HG02642 (cell line): ENCODE measurements at regions not wholly inside any gene's neighbourhood (a gene's known extent, or its start where the extent isn't known, plus 50 kb on each side); places are given as distances from the start of the nearest gene placed in this dataset.

ENCODE experiments used
- ATAC-seq: cut with Tn5 transposase; IDR thresholded peaks from one replicate; pipeline ENCODE4 v1.9.1; 2021; ENCODE audit warnings: mild to moderate bottlenecking; ENCODE audit not compliant: unreplicated experiment, poor library complexity

DNA sequence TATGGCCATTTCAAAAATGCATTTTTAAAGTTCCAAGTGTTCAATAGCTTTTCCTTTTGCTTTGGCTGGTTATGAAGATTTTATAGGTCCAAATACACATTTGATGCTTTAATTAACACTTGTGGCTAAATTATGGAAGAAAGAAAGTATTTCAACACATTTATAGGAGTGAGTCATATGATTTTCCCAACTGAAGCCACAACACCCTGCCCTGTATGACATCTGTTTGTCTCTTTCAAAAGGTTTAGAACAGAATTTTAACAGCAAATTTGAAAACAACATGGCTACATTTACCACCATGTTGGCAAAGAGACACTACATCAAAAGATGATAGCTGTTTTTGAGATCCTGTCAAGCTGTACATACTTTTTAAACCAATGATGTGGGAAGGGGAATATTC is 99.4 kb downstream of the TMEM174 start:
- no peak for ATAC-seq

DNA sequence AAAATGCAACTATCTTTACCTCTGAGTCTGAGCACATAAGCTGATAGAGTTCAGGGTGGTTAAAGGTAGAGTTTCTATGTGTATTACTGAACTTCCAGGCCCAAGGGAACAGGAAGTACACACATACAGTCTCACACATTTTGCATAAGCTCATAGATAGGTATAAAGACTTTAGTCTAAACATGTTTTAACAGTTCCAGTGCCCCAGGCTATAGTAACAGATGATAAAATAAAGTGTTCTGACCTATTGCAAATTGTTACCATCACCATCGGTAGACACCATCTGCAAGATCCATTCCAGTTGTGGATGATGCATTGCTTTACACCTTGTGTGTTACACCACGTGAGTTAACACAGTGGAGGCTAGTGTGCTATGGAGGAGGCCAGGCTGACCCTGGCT is 95.8 kb downstream of the TMEM174 start:
- ATAC-seq, result no peak

DNA sequence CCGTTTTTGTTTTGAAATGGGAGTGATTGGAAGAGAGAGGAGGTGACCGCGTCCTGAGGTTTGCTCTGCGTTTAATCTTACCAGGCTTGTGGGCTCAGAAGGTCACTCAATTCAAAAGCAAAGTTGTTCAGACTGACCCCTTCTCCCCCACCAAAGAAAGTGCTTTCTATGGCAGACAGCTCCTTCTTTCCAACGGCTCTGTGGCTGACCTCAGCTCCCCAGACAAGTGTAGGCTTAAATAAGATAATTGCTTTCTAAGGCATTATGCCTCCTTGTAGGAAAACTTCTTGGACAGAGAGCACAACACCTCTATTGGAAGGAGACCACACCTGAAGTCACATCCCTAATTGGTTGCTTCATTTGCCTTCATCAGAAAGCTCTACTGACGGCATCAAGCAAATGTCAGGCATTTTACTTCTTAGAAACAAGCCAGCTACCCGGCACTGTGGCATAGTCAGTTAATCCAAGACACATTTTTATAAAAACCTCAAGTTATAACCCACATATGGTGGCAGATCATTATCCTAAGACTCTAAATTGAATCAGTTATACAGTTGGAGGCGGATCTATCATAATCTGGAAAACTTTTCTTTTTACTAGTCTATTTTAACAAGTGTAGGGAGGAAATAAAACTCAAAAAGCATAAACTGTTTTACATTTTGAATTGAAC is 94.9 kb downstream of the TMEM174 start:
- ATAC-seq, result no peak

DNA sequence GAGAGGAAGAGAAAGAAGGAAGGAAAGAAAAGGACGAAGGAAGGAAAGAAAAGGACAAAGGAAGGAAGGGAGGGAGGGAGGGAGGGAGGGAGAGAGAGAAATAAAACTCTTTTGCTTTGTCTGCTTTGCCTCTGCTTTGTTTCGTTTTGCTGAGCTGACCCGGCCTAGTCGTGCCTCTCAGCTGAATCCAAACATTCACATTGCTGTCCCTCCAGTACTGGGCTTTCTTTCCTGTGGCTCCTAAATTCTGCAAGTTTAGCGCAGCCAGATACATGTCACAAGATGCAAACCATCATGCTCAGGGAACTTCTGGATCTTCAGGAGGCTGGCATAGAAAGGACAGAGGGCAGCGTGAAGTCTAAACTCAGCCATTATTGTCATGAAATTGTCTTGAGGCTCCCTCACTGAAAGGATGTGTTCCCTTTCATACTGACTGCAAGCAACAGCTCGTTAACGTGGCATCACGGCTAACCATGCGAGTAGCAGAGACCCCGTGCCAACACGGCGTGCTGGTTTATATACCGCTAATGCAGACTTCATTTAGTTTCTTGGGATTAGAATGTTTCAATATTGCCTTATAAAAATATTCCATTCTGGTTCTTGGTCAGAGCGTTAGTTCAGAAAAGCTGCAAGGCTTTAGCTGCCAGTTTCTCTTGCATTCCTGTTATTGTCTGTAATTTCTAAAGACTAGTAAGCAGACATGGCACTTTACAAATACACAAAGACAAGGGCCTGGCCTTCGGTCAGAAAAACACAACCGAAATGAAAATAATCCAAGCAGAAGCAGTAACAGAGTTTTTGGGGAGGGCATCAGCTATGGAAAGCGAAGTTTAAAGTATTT is 94.2 kb downstream of the TMEM174 start:
- ATAC-seq, result no peak

DNA sequence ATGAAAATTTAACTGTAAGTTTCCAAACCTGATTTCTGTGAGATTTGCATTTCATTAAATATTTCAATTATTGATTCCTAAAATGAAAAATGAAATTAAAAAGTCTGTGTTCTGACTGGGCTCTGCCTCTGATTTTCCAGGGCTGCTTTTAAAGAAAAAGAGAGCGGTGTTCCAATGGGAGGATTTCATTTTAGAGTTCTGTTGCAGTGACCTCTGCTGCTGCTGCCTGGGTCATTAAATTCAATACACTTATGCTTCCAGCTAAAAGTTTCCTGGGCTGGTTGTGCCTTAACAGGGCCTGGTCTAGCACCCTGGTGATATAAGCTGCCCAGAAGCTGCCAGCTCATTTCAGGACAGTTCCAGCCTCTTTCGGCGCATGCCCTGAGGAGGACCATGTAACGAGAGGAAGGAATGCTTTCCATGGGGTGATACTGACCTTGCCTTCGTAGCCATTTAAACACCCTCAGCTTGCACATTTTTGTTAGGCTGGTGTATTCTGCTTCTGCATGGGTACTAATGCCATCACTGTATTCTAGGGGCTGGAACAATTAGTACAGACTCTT is 93.3 kb downstream of the TMEM174 start:
- no peak for ATAC-seq

DNA sequence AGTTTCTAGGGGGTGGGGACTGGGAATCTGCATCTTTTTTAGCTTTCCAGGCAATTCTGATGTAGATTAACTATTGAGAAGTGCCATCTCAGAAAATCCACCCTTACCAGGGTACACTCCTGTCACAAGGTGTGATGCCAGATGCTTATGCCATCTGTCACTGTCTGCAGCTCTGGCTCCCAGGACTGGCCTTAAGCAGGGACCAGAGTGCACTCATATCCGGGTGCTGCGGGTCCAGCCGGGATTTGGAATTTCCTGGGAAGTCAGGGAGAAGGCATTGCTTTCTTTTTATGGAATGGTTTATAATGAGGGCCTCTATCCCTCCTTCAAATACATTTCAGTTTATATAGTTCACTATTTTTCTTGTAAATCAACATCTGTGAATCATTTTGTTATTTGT is 92.6 kb downstream of the TMEM174 start:
- no peak for ATAC-seq

DNA sequence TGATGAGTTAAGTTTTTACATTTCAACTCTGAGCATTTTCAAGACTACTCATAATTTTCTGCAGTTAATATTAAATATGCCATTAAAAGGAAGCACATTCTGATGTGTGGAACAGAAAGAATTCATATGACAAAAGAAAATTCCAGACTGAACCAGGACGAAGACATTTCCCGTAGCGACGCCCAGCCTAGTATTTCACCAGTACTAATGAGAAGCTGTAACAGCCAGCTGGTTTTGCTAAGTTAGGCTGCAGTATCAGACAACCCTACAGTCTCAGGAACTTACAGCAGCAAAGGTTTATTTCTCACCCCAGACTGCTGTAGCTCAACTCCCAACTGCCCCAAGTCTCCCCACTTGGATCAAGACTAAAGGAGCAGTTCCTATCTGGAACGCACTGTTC is 91.6 kb downstream of the TMEM174 start:
- ATAC-seq, result no peak

DNA sequence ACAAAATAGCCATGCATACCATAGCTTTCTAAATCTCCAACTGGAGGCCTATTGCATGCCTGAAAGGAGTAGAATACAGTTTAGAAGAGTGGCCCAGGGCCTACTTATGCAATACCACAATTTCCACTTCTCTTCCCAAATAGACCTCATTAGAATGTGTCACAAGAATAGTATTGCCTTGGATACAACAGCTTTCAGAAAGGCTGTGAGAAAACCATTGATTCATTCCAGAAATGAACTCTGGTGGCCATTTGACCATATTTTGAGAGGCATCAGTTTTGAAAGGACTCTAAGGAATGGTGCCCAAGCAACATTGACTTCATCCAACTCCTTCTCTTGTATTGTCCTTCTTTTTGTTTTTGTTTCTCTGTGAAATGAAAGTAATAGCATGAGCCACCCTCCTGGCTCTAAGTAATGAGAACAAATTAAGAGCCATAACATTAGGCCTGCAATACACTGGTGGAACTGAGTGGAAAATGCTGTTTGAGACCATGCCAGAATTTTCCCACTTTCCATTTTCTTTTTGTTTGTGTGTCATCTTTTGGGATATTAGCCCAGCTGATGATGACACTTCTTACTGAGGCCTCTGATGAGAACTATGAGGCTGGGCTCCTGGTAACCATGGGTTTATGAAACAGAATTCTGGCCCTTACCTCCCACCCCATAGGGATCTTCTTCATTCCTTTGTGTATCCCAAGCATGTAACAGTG is 90.2 kb downstream of the TMEM174 start:
- ATAC-seq, result no peak

DNA sequence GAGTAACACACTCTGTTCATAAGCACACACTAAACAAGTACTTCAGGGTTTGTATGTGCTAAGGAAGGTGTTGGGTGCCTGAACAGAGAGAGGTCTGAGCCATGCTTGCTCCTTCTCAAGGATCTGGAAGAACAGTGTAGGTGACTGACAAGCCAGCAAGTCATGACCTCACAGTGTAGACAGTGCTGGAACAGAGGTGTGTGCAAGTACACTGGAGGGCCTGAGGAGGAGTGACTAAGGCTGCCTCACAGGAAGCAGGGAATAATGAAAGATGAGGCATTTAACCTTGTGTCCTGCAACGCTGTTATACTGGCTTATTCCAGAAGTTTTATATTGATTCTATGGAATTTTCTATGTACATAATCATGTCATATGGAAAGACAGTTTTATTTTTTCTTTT is 83.9 kb downstream of the TMEM174 start:
- no peak for ATAC-seq

DNA sequence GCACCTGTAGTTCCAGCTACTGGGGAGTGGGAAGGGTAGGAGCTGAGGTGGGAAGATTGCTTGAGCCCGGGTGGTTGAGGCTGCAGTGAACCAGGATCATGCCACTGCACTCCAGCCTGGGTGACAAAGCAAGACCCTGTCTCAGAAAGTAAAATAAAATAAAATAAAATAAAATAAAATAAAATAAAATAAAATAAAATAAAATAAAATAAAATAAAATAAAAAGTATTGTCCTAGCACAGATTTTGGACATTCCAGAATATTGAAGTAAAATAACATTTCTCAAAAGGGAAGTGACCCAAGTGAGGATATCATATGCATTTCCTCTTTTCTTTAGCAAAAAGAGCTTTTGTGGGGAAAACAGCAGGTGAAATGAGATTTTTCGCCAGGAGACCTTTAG is 83.5 kb downstream of the TMEM174 start:
- ATAC-seq, result no peak

DNA sequence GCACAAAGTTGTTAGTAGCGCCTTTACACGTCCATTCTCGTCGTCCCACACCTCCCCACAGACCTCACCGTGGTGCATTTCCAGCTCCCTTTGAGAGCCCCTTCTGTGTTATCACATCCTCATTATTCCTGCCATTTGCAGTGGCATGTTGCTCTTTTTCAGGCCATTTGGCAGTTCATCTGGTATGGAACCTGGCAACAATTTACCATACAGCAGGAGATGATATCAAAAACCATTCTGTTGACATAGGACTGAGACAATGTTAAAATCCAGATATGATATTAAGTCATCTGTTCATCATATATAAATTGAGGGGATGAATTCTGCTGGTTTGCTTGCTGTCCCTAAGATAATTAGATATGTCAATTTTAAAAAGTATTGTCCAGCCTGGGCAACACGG is 83.0 kb downstream of the TMEM174 start:
- no peak for ATAC-seq

DNA sequence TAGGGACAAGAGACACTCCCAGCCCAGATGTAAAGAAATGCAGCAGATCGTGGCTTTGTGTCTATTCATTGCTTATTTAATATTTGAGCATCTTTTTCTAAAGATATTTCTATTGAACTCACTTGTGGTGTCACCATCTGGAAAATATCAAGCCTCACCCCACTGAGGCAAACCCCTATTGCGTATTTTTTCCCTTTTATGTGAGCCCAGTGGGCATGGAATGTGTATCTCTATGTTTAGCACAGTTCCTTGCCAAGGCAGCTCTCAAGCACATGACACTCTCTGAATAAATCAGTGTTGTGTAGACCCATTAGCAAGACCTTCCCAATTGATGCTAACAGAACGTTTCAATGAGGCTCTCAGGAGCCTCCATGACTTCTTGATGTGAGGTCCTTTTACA is 81.6 kb downstream of the TMEM174 start:
- no peak for ATAC-seq

DNA sequence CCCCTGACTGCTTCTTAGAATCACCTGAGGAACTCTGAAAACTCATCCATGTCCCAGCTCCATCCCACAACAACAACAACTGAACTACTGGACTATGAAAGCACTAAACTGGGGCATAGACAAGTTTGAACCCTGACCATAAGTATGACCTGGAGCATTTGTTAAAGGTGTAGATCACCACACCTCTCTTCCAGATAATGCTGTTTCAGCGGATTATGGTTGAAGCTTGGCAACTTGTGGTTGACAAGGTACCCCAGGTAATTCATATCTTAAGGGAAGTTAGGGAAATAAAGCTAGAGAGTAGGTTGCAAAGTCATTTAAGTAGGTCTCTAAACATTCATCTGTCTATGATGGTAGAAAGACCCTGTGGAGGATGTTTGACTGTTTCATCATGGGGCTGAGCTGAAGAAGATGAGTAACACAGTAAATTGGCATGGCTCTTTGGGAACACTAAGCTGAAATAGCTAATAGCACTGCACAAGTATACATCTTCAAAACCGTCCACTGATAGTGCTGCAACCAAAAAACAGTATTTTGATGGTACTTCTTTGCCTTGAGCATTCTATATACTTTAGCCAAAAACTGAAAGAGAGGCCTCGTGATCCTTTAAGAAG is 80.2 kb downstream of the TMEM174 start:
- no peak for ATAC-seq

DNA sequence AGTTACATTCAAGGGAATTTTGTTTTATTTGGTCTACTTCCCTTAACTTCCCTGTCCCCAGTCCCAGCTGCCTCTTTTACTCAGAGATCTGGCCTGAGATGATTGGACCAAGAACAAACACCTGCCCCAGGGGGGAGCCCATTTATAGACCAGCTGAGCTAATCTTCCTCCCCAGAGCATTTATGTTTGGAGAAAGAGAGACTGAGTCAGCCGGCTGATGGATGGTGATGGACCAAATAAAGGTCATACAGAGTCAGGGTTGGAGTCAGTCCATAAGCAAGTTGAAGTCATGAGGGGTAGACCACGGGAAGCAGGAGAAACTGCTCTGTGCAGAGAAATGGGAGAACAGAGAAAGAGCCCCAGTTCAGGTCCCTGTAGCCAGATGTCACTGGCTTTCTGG is 77.7 kb downstream of the TMEM174 start:
- no peak for ATAC-seq

DNA sequence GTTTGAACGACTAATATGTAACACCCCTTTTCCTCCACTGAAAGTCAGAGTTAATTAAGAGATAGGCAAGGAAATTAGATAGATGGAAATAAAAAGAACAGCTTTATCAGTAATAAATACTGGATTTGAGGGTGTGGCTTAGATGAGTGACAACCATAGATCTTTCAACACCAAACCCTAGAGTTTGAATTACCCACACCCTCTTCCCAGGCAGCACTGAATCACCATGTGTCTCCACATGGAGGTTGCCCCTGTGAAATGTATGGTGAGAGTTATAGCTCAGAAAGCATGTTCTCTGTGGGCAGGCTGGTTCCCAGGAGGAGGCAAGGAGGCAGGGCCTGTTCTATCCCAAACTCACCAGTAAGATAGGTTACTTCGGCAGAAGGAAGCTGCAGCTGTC is 69.7 kb downstream of the TMEM174 start:
- ATAC-seq, result no peak

DNA sequence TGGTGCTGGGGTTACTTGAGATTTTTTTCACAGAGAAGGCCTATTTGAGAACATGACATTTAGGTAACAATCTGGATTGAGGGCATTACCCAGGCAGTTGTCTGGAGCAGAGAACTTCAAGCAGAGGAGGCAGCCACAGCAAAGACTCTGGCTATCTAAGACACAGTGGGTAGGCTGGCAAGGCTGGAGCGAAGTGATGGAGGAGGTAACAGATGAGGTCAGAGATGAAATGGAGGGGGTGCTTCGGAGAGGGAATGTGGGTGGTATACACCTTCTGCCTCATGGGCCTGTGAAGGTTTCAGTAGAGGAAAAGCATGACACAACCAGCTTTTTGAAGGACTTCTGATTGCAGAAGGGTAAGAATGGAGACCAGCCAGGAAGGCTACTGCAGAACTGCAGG is 65.9 kb downstream of the TMEM174 start:
- no peak for ATAC-seq

DNA sequence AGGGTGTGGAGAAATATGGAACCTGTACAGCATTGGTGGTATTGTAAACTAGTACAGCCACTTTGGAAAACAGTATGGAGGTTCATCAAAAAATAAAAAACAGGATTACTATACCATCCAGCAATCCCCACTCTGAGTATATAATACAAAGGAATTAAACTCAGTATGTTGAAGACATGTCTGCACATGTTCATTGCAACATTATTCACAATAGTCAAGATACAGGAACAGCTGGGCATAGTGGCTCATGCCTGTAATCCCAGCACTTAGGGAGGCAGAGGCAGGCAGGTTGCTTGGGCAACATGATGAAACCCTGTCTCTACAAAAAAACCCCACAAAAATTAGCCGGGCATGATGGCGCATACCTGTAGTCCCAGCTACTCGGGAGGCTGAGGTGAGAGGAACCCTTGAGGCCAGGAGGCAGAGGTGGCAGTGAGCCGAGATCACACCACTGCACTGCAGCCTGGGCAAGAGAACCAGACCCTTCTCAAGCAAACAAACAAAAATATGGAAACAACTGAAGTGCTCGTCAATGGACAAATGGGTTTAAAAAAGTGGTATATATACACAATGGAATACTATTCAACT is 63.6 kb downstream of the TMEM174 start:
- no peak for ATAC-seq

DNA sequence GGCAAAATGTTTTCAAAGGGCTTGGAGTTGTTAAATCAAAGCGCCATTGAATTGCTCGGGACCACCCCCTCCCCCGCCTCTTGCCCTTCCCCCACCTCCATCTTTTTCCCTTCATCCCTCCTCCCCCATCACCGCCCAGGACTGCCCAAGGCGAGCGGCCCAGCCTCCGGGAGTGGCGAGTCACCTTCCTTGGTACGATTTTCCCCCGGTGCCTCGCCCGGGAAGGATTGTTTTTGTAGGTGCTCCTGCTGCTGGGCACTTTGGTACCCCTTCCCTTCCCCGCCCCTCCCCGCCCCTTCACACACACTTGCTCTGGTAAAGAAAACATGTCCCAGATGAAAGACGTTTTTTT is 61.2 kb downstream of the TMEM174 start:
- no peak for ATAC-seq

DNA sequence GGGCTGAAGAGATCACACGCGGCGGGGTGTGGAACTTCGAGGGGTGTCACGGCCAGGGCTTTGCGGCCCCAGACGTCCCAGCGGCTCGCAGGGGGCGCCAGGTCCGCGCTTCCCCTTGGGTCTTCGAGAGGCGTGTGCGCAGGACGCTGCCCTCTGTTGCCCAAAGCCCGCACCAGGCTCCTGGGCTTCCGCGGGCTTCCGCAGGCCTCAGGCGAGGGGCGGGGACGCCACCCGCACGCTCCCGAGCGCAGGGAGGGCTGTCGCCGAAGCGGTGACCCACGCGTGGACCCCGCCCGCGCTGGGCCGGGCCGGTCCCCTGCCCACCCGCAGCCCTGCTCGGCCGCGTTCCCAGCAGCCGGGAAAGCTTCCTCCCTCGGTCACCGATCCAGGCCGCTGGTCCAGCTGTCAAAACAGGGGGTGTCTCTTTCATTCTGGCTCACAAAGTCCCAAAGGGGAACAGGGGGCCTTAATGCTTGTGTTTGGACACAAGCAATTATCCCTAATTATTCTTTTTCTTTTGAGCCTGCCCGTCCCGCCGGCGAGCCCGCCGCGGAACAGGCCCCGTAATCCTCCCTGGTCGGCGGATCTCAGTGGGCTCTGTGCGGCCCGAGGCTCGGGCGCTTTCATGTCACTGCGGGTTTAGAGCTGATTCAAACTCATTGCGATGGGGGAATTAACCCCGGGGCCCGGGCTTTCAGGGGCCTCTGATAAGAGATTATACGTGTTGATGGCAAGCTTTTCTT is 60.6 kb downstream of the TMEM174 start:
- no peak for ATAC-seq

DNA sequence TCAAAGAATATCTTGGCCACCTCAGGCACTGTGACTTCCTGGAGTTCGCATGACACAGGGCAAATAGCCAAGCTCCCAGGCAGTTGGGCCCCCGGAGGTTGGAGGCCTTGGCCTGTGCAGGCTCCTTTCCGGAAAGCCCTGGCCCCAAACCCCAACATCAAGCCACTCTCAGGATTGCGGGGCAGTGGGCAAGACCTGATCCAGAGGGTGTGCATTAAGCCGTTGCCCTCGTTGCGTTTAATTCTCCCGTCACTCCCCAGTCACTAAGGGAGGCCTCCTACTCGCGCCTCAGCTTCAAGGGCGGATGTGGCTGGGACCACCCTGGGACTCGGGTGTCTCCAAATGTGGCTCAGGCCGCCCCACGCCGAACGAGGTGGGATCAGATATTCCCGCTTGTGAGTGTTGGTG is 60.1 kb downstream of the TMEM174 start:
- no peak for ATAC-seq
